HFFc6 (cell line): ENCODE measurements at regions not wholly inside any gene's neighbourhood (a gene's known extent, or its start where the extent isn't known, plus 50 kb on each side); places are given as distances from the start of the nearest gene placed in this dataset.

Experiments
- DNase-seq: peaks from one replicate; pipeline ENCODE4 v3.0.0-alpha.2; 2018
- H3K27ac Mint-ChIP-seq: 2 replicates; pipeline ENCODE4 v1.8.0; 2020; ENCODE audit warnings: mild to moderate bottlenecking, mixed read lengths
- H3K27me3 Mint-ChIP-seq: 2 replicates; pipeline ENCODE4 v1.8.0; 2021; ENCODE audit warnings: mild to moderate bottlenecking, moderate library complexity, mixed read lengths; ENCODE audit not compliant: insufficient read depth
- H3K36me3 Mint-ChIP-seq: 2 replicates; pipeline ENCODE4 v1.8.0; 2021; ENCODE audit warnings: low read depth, mixed read lengths
- H3K4me1 Mint-ChIP-seq: 2 replicates; pipeline ENCODE4 v1.8.0; 2020; ENCODE audit warnings: low read depth, mixed read lengths
- H3K4me3 Mint-ChIP-seq: 2 replicates; pipeline ENCODE4 v1.8.0; 2020; ENCODE audit warnings: mild to moderate bottlenecking, moderate library complexity, mixed read lengths
- H3K9me3 Mint-ChIP-seq: 2 replicates; pipeline ENCODE4 v1.8.0; 2020; ENCODE audit warnings: mild to moderate bottlenecking, mixed read lengths
- TF ChIP-seq, protein P1 (sequence below): fragments of 200-600 bp; sonication (generic); IDR thresholded peaks from 2 replicates; pipeline ENCODE4 v1.5.0; 2021; ENCODE audit warnings: antibody characterized with exemption, mild to moderate bottlenecking

DNA sequence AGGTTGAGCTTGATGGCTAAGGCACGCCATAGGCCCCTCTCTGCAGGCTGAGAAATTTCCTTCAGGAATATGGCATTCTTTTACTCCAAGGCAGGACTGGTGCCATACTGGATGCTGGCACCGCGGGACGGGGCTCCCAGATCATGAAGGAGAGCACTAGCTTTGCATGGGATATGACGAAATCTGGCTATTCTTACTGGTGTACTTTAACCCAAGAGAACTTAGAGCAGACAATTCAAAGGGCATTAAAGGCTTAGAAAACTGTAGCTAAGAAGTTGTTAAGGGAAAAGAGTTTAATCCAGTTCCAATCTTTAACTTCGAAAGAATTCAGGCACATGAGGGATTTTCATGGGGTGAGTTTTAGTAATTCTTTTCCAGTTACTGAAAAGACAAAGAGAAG, 204.4 kb upstream of the ESRRG start:
- Mint-ChIP-seq H3K4me1 (no peaks in the 10 kb centered on the region), H3K27me3 (peaks cover 2% of the 10 kb centered on the region; the same call in 1 of the 2 replicates), H3K9me3 (peaks cover 21% of the 10 kb centered on the region), H3K4me3 (no peak overlapping the region), H3K36me3 (no peaks in the 10 kb centered on the region), H3K27ac (no peak overlapping the region)
- no peak for DNase-seq
- TF ChIP-seq, protein P1, sequence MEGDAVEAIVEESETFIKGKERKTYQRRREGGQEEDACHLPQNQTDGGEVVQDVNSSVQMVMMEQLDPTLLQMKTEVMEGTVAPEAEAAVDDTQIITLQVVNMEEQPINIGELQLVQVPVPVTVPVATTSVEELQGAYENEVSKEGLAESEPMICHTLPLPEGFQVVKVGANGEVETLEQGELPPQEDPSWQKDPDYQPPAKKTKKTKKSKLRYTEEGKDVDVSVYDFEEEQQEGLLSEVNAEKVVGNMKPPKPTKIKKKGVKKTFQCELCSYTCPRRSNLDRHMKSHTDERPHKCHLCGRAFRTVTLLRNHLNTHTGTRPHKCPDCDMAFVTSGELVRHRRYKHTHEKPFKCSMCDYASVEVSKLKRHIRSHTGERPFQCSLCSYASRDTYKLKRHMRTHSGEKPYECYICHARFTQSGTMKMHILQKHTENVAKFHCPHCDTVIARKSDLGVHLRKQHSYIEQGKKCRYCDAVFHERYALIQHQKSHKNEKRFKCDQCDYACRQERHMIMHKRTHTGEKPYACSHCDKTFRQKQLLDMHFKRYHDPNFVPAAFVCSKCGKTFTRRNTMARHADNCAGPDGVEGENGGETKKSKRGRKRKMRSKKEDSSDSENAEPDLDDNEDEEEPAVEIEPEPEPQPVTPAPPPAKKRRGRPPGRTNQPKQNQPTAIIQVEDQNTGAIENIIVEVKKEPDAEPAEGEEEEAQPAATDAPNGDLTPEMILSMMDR, result no peak

GRCh38 chr1:216926720-216927510, 203.7 kb upstream of the ESRRG start:
- no peaks in the 10 kb centered on the region for H3K36me3 Mint-ChIP-seq
- H3K27me3 Mint-ChIP-seq, result peaks cover 2% of the 10 kb centered on the region; the same call in 1 of the 2 replicates
- H3K4me1 Mint-ChIP-seq, result no peaks in the 10 kb centered on the region
- no peak for DNase-seq
- H3K4me3 Mint-ChIP-seq, result no peak overlapping the region
- peaks cover 21% of the 10 kb centered on the region for H3K9me3 Mint-ChIP-seq
- H3K27ac Mint-ChIP-seq, result no peak overlapping the region
- TF ChIP-seq, protein P1, result no peak

DNA sequence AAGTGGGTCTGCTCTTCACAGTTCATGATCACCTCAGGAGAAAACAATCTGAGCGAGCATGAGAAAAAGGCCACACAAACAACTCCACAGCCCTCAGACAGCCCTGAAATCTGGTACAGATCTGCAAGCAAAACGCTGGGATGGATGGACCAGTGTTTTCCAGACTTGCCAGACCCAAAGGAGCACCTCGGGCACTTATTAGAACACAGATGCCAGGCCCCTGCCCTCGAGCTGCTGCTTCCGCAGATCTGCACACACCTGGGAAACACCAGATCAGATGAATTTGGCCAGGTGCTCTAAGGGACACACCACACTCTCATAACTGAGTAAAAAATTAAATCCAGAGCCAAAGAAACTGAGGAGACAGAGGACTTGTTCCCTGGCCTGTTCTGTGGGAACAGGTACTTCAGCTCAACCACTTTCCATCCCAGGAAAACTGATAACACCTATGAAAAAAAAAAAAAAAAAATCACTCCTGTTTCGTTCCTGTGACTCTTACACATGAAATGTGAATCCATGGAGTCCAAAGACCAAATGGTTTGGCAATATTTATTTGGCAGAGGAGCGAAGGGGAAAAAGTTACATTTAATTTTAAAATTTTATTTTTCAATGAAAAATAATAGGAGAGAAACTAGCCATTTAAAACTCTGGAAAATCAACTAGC, 202.9 kb upstream of the ESRRG start:
- Mint-ChIP-seq H3K27ac (no peak overlapping the region), H3K36me3 (no peaks in the 10 kb centered on the region), H3K27me3 (no peaks in the 10 kb centered on the region), H3K4me3 (no peak overlapping the region), H3K9me3 (peaks cover 18% of the 10 kb centered on the region), H3K4me1 (no peaks in the 10 kb centered on the region)
- TF ChIP-seq, protein P1, result no peak
- no peak for DNase-seq

DNA sequence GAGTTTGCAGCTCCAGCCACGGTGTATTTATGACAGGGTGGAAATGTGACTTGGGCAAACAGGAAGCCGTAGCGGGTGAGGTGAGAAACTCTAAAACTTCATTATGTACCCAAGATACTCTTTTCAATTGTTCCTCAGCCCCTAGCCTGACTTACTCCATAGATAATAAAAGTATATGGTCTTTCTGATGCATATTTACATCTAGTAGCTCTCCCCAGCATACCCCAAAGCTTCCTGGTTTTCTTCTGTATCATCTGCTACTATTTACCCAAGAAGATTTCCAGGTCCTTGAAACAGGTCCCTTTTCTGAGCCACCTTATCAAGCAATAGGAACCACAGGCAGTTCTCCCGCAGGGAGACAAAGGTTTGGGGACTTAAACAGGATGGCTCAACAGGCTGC, 201.5 kb upstream of the ESRRG start:
- DNase-seq, result no peak
- H3K9me3 Mint-ChIP-seq, result peaks cover 28% of the 10 kb centered on the region
- no peak overlapping the region for H3K4me3 Mint-ChIP-seq
- no peaks in the 10 kb centered on the region for H3K27me3 Mint-ChIP-seq
- no peaks in the 10 kb centered on the region for H3K4me1 Mint-ChIP-seq
- H3K36me3 Mint-ChIP-seq, result no peaks in the 10 kb centered on the region
- TF ChIP-seq, protein P1, result no peak
- H3K27ac Mint-ChIP-seq, result no peak overlapping the region

- Mint-ChIP-seq H3K27ac (no peak overlapping the region), H3K4me3 (no peak overlapping the region), H3K9me3 (peaks cover 30% of the 10 kb centered on the region), H3K36me3 (no peaks in the 10 kb centered on the region), H3K4me1 (no peaks in the 10 kb centered on the region), H3K27me3 (no peaks in the 10 kb centered on the region)
- TF ChIP-seq, protein P1, result no peak
- no peak for DNase-seq
Measured at GRCh38 chr1:216923601-216924000, 200.4 kb upstream of the ESRRG start.
